B cell (primary cell): ENCODE measurements at regions not wholly inside any gene's neighbourhood (a gene's known extent, or its start where the extent isn't known, plus 50 kb on each side); places are given as distances from the start of the nearest gene placed in this dataset.

Source experiments
- ATAC-seq: fragments of 200-7000 bp; cut with Tn5 transposase; one replicate; pipeline ENCODE4 v1.10.0; 2021; ENCODE audit warnings: low read depth, mild to moderate bottlenecking, moderate number of reproducible peaks, moderate library complexity
- CTCF ChIA-PET: fragments of 350-600 bp; sonication (Branson Sonifier 250); formaldehyde crosslinking; loops from one replicate; lab custom pipeline; 2021; ENCODE audit warnings: antibody characterized with exemption, inconsistent platforms; lab: Charles Lee
- POLR2A ChIA-PET: fragments of 350-600 bp; sonication (Branson Sonifier 250); formaldehyde crosslinking; loops from one replicate; lab custom pipeline; 2021; ENCODE audit warnings: antibody characterized with exemption; lab: Charles Lee
- DNase-seq: peaks from one replicate; pipeline ENCODE4 v3.0.0; 2013
- H2AFZ ChIP-seq: 2 replicates; pipeline ENCODE4 v1.6.1; 2012; ENCODE audit warnings: mild to moderate bottlenecking, low read depth, low read length; ENCODE audit not compliant: insufficient read depth, poor library complexity, severe bottlenecking
- H3K27ac ChIP-seq, 2 donors: 1 replicate in 1 of 2; 2 replicates in 1 of 2; pipeline ENCODE4 v1.5.1; 2012 to 2013; ENCODE audit warnings: low read length in 2 of 2, mild to moderate bottlenecking in 2 of 2, moderate library complexity in 1 of 2
- H3K27me3 ChIP-seq, 4 experiments: fragments of 200-600 bp in 1 of 4; sonication (generic) in 1 of 4; replicated peaks in 1 of 4; 1 replicate in 2 of 4; 2 replicates in 2 of 4; pipeline versions ENCODE4 v1.6.1 to v1.7.0; 2013 to 2016; ENCODE audit warnings: low read length in 3 of 4, mild to moderate bottlenecking in 2 of 4, mixed read lengths in 1 of 4, moderate library complexity in 1 of 4; ENCODE audit not compliant: insufficient read depth in 4 of 4, control insufficient read depth in 3 of 4; ENCODE audit errors: control extremely low read depth in 1 of 4
- H3K36me3 ChIP-seq, 2 experiments: replicated peaks in 1 of 2; 1 replicate in 1 of 2; 2 replicates in 1 of 2; pipeline versions ENCODE4 v1.6.1 to v1.7.1; 2013; ENCODE audit warnings: low read length in 1 of 2; ENCODE audit not compliant: insufficient read depth in 2 of 2, control insufficient read depth in 1 of 2; ENCODE audit errors: control extremely low read depth in 1 of 2, extremely low read depth in 1 of 2
- H3K4me1 ChIP-seq, 2 donors: fragments of 200-600 bp in 1 of 2; sonication (generic) in 1 of 2; 1 replicate in 1 of 2; 2 replicates in 1 of 2; pipeline versions ENCODE4 v1.5.1 to v1.6.1; 2013 to 2017; ENCODE audit warnings: low read length in 2 of 2; ENCODE audit not compliant: control insufficient read depth in 2 of 2, insufficient read depth in 2 of 2
- H3K4me2 ChIP-seq: replicated peaks from 2 replicates; pipeline ENCODE3; 2012; ENCODE audit warnings: mild to moderate bottlenecking, low read depth, low read length; ENCODE audit not compliant: poor library complexity, severe bottlenecking
- H3K4me3 ChIP-seq, 5 experiments: fragments of 200-600 bp in 1 of 5; sonication (generic) in 1 of 5; 1 replicate in 3 of 5; 2 replicates in 2 of 5; pipeline versions ENCODE4 v1.5.1 to v1.7.0; 2011 to 2016; ENCODE audit warnings: low read length in 4 of 5, mild to moderate bottlenecking in 4 of 5, low read depth in 2 of 5, control low read depth in 1 of 5, moderate library complexity in 1 of 5; ENCODE audit not compliant: insufficient read depth in 1 of 5; ENCODE audit errors: control extremely low read depth in 1 of 5, extremely low read depth in 1 of 5
- H3K79me2 ChIP-seq: fragments of 200-600 bp; sonication (generic); one replicate; pipeline ENCODE4 v1.6.0; 2016; ENCODE audit warnings: low read length; ENCODE audit not compliant: control insufficient read depth, insufficient read depth
- H3K9ac ChIP-seq: fragments of 200-600 bp; sonication (generic); 2 replicates; pipeline ENCODE4 v1.6.1; 2017; ENCODE audit warnings: mild to moderate bottlenecking, low read length, moderate library complexity
- H3K9me3 ChIP-seq, 3 donors: one replicate each; pipeline versions ENCODE4 v1.6.1 to v1.7.1; 2013; ENCODE audit warnings: low read length in 2 of 3; ENCODE audit not compliant: control insufficient read depth in 2 of 3, insufficient read depth in 1 of 3; ENCODE audit errors: control extremely low read depth in 1 of 3
- H4K20me1 ChIP-seq: 2 replicates; pipeline ENCODE4 v1.6.0; 2012; ENCODE audit warnings: mild to moderate bottlenecking, low read length; ENCODE audit not compliant: insufficient read depth, control insufficient read depth, poor library complexity, severe bottlenecking
- H3K27ac Mint-ChIP-seq: one replicate; pipeline ENCODE4 v1.8.0; 2021; ENCODE audit warnings: mixed read lengths
- H3K27me3 Mint-ChIP-seq: one replicate; pipeline ENCODE4 v1.8.0; 2021; ENCODE audit warnings: mixed read lengths
- H3K4me1 Mint-ChIP-seq: one replicate; pipeline ENCODE4 v1.8.0; 2021; ENCODE audit warnings: mixed read lengths
- H3K4me3 Mint-ChIP-seq: one replicate; pipeline ENCODE4 v1.8.0; 2021; ENCODE audit warnings: mixed read lengths
- H3K9me3 Mint-ChIP-seq: one replicate; pipeline ENCODE4 v1.8.0; 2022; ENCODE audit warnings: mixed read lengths; ENCODE audit not compliant: insufficient read depth
- CTCF ChIP-seq: fragments of 200-600 bp; IDR thresholded peaks from one replicate; pipeline ENCODE4 v1.8.0; 2022; ENCODE audit warnings: antibody characterized with exemption, mild to moderate bottlenecking
- EZH2 ChIP-seq: IDR thresholded peaks from 2 replicates; pipeline ENCODE4 v1.6.1; 2012; ENCODE audit warnings: borderline replicate concordance, low read depth, mild to moderate bottlenecking, moderate library complexity, low read length; ENCODE audit not compliant: insufficient read depth, poor library complexity, severe bottlenecking
- WGBS: methylation state at CpG from one replicate; pipeline ENCODE4 v1.1.5; 2013; ENCODE audit warnings: missing lambda C conversion rate; ENCODE audit not compliant: insufficient coverage; 5-methylcytosine and 5-hydroxymethylcytosine counted together
- intact Hi-C: fragments of 100-400 bp; cut with micrococcal nuclease; formaldehyde crosslinking; loops from one replicate; pipeline ENCODE4 v1.10.0; 2022

- no peaks in the 10 kb centered on the region for H3K79me2 ChIP-seq
- H3K9me3 ChIP-seq = peaks cover 0 to 2% (median 0%) of the 10 kb centered on the region in 3 donors
- TF ChIP-seq CTCF (no peak), EZH2 (no peak)
- no peaks in the 10 kb centered on the region for H3K4me1 ChIP-seq
- ATAC-seq = no peak
- no peak overlapping the region for H3K9ac ChIP-seq
- H3K27me3 ChIP-seq = peaks cover 0 to 9% (median 3%) of the 10 kb centered on the region in 4 experiments
- Mint-ChIP-seq H3K27me3 (peaks cover 51% of the 10 kb centered on the region), H3K4me3 (no peak overlapping the region), H3K4me1 (no peaks in the 10 kb centered on the region), H3K27ac (no peak overlapping the region), H3K9me3 (no peaks in the 10 kb centered on the region)
- no peak overlapping the region for H2AFZ ChIP-seq
- no peak overlapping the region for H3K4me2 ChIP-seq
- no peak for DNase-seq
- CTCF ChIA-PET = interaction anchor here (1.1 kb wide), 1 partner anchor 8 kb away, joined by 5 read pairs; no protein-coding TSS in a partner anchor
- POLR2A ChIA-PET = no interaction called here
- intact Hi-C loops = no loop called here
- H3K36me3 ChIP-seq = no peaks in the 10 kb centered on the region
- WGBS = 73% methylated on average over 2 of the region's 2 CpGs
- no peak overlapping the region for H3K4me3 ChIP-seq
- no peak overlapping the region for H3K27ac ChIP-seq
- H4K20me1 ChIP-seq = no peaks in the 10 kb centered on the region
Measured at GRCh38 chr10:6654571-6654970, 74.5 kb upstream of the PRKCQ start.

- Mint-ChIP-seq H3K27ac (no peak overlapping the region), H3K9me3 (no peaks in the 10 kb centered on the region), H3K4me3 (no peak overlapping the region), H3K4me1 (no peaks in the 10 kb centered on the region), H3K27me3 (peaks cover 18% of the 10 kb centered on the region)
- Histone ChIP-seq H3K4me2 (no peak overlapping the region), H3K79me2 (no peaks in the 10 kb centered on the region), H3K4me3 (no peak overlapping the region), H3K4me1 (peaks cover 0 to 3% of the 10 kb centered on the region in 2 donors), H3K36me3 (no peaks in the 10 kb centered on the region), H3K27me3 (peaks cover 0 to 8% (median 3%) of the 10 kb centered on the region in 4 experiments), H2AFZ (no peak overlapping the region), H3K9ac (no peak overlapping the region), H4K20me1 (no peaks in the 10 kb centered on the region), H3K9me3 (peaks cover 0 to 5% (median 0%) of the 10 kb centered on the region in 3 donors), H3K27ac (no peak overlapping the region)
- POLR2A ChIA-PET = no interaction called here
- no peak for ATAC-seq
- TF ChIP-seq EZH2 (no peak), CTCF (no peak)
- CTCF ChIA-PET = no interaction called here
- 96% methylated on average over 4 of the region's 6 CpGs for WGBS
- intact Hi-C loops = no loop called here
- DNase-seq = no peak
Measured at GRCh38 chr10:6650586-6650985, 70.5 kb upstream of the PRKCQ start.
